Psoas muscle (tissue), 7 donors: ENCODE measurements at regions not wholly inside any gene's neighbourhood (a gene's known extent, or its start where the extent isn't known, plus 50 kb on each side); places are given as distances from the start of the nearest gene placed in this dataset.

Experiments
- ATAC-seq, 4 donors: fragments of 200-7000 bp; cut with Tn5 transposase; one replicate each; pipeline ENCODE4 v1.9.1; 2020; ENCODE audit warnings: moderate library complexity in 3 of 4, mild to moderate bottlenecking in 2 of 4
- DNase-seq, 2 donors: peaks; one replicate each; pipeline ENCODE4 v3.0.0-alpha.2; 2020
- H3K27ac ChIP-seq: fragments of 200-600 bp; one replicate; pipeline ENCODE4 v1.8.0; 2022
- H3K27me3 ChIP-seq, 3 donors: fragments of 200-600 bp in 1 of 3; one replicate each; pipeline versions ENCODE4 v1.6.1 to v1.8.0; 2013 to 2022; ENCODE audit warnings: low read length in 2 of 3, mild to moderate bottlenecking in 2 of 3, moderate library complexity in 1 of 3; ENCODE audit not compliant: insufficient read depth in 3 of 3
- H3K36me3 ChIP-seq, 2 donors: fragments of 200-600 bp in 1 of 2; one replicate each; pipeline versions ENCODE4 v1.6.1 to v1.8.0; 2013 to 2022; ENCODE audit warnings: low read depth in 1 of 2, mild to moderate bottlenecking in 1 of 2, moderate library complexity in 1 of 2; ENCODE audit not compliant: insufficient read depth in 1 of 2
- H3K4me1 ChIP-seq: fragments of 200-600 bp; one replicate; pipeline ENCODE4 v1.8.0; 2022
- H3K4me3 ChIP-seq: fragments of 200-600 bp; one replicate; pipeline ENCODE4 v1.8.0; 2022; ENCODE audit warnings: mild to moderate bottlenecking
- H3K9me3 ChIP-seq: fragments of 200-600 bp; one replicate; pipeline ENCODE4 v1.8.0; 2022
- CTCF ChIP-seq: fragments of 200-600 bp; IDR thresholded peaks from one replicate; pipeline ENCODE4 v1.8.0; 2022; ENCODE audit warnings: antibody characterized with exemption
- WGBS, 3 donors: extraction: QIAGEN DNeasy Blood & Tissue Kit; methylation state at CpG; one replicate each; pipeline versions ENCODE4 v1.1.6 to v1.1.7; 2013; 5-methylcytosine and 5-hydroxymethylcytosine counted together
- intact Hi-C, 2 donors: fragments of 100-400 bp; cut with DNase I; formaldehyde crosslinking; loops; one replicate each; pipeline versions ENCODE4 v1.11.0 to v1.14.2; 2022
- donor health status: healthy with polysubstance abuse.
- donor health status: DM: no; HTN: no; CAD: no; lungs with moderate emphysema.
- donor health status: Bipolar disorder and iron deficiency.
- donor health status: healthy.
- donor health status: DM: yes; HTN: yes; CAD: no.
- donor health status: DM: no; HTN: no; CAD: no.
- donor health status: DM: yes; HTN: yes; CAD: no.

DNA sequence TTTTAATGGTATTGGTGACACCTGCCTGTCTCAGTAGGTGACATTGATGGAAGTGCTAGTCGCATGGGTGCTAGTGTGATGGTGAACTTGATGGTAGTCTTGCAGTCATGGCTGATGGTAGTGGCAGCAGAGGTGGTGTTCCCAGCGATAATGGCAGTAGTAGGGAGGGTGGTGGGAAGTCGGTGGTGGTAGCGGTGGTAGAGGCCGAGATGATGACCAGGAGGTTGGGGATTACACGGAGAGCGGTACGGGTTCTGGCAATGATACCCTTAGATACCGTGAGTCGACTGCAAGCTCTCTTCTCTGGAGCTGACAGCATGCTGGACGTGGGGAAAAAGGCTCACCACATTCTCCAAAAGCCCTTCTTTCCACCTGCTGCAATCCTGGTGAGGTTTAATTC, 99.4 kb upstream of the SLC2A1 start:
- TF ChIP-seq CTCF, result no peak
- Histone ChIP-seq H3K27ac (no peak overlapping the region), H3K27me3 (peaks cover 0 to 23% (median 0%) of the 10 kb centered on the region in 3 donors), H3K4me3 (no peak overlapping the region), H3K4me1 (no peaks in the 10 kb centered on the region), H3K36me3 (no peaks in the 10 kb centered on the region), H3K9me3 (no peaks in the 10 kb centered on the region)
- ATAC-seq, result no peak
- intact Hi-C loops, result no loop called here
- no peak for DNase-seq
- WGBS, 3 donors, result 83 to 89% (median 86%) methylated on average over 10 to 11 of the region's 11 CpGs

- H3K4me3 ChIP-seq, result no peak overlapping the region
- intact Hi-C loops, result no loop called here
- no peak for TF ChIP-seq CTCF
- H3K4me1 ChIP-seq, result no peaks in the 10 kb centered on the region
- no peak overlapping the region for H3K27ac ChIP-seq
- no peaks in the 10 kb centered on the region for H3K36me3 ChIP-seq
- 92 to 95% (median 93%) methylated on average over 7 of the region's 7 CpGs for WGBS, 3 donors
- H3K9me3 ChIP-seq, result no peaks in the 10 kb centered on the region
- H3K27me3 ChIP-seq, result peaks cover 0 to 23% (median 0%) of the 10 kb centered on the region in 3 donors
- DNase-seq (no peak), ATAC-seq (no peak)
These were observed 98.9 kb upstream of the SLC2A1 start for GRCh38 chr1:43057567-43057966.

GRCh38 chr1:43056981-43057391, 98.3 kb upstream of the SLC2A1 start:
- no peak for ATAC-seq
- no peaks in the 10 kb centered on the region for H3K36me3 ChIP-seq
- H3K9me3 ChIP-seq, result no peaks in the 10 kb centered on the region
- H3K4me3 ChIP-seq, result no peak overlapping the region
- H3K27ac ChIP-seq, result no peak overlapping the region
- peaks cover 0 to 23% (median 0%) of the 10 kb centered on the region in 3 donors for H3K27me3 ChIP-seq
- TF ChIP-seq CTCF, result no peak
- no peaks in the 10 kb centered on the region for H3K4me1 ChIP-seq
- DNase-seq, result no peak
- WGBS, 3 donors, result 30 to 44% (median 41%) methylated on average over 4 of the region's 4 CpGs
- intact Hi-C loops, result no loop called here

GRCh38 chr1:43056460-43056859, 97.8 kb upstream of the SLC2A1 start:
- intact Hi-C loops, result no loop called here
- Histone ChIP-seq H3K36me3 (no peaks in the 10 kb centered on the region), H3K4me1 (no peaks in the 10 kb centered on the region), H3K27ac (no peak overlapping the region), H3K9me3 (no peaks in the 10 kb centered on the region), H3K4me3 (no peak overlapping the region), H3K27me3 (peaks cover 0 to 23% (median 0%) of the 10 kb centered on the region in 3 donors)
- no peak for TF ChIP-seq CTCF
- 33 to 37% (median 36%) methylated on average over 5 of the region's 5 CpGs for WGBS, 3 donors
- DNase-seq, result no peak
- no peak for ATAC-seq

DNA sequence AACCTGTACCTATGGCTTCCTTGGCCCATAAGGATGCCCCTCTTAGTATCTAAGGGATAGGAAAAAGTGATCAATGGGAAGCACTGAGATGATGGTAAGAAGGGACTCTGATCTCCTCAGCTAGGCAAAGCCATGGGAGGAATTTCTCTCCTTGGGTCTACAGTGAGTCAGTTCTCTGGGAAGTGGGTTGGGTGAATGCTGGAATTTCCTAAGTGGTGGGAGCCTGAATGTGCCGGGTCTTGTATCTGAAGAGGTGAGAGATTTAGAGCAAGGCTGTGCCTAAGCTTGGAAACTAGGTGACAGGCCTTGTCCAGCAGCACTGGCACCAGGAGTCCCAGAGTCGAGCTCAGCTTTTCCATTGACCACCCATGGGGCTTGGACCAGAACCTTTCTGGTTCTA, 96.3 kb upstream of the SLC2A1 start:
- DNase-seq (no peak), ATAC-seq (no peak)
- Histone ChIP-seq H3K27me3 (peaks cover 0 to 23% (median 0%) of the 10 kb centered on the region in 3 donors), H3K9me3 (no peaks in the 10 kb centered on the region), H3K36me3 (no peaks in the 10 kb centered on the region), H3K27ac (no peak overlapping the region), H3K4me3 (no peak overlapping the region), H3K4me1 (no peaks in the 10 kb centered on the region)
- TF ChIP-seq CTCF, result no peak
- intact Hi-C loops, result no loop called here
- WGBS, 3 donors, result 87 to 92% (median 90%) methylated on average over 2 of the region's 2 CpGs
